ENCODE measurements at regions not wholly inside any gene's neighbourhood (a gene's known extent, or its start where the extent isn't known, plus 50 kb on each side); places are given as distances from the start of the nearest gene placed in this dataset.

DNA sequence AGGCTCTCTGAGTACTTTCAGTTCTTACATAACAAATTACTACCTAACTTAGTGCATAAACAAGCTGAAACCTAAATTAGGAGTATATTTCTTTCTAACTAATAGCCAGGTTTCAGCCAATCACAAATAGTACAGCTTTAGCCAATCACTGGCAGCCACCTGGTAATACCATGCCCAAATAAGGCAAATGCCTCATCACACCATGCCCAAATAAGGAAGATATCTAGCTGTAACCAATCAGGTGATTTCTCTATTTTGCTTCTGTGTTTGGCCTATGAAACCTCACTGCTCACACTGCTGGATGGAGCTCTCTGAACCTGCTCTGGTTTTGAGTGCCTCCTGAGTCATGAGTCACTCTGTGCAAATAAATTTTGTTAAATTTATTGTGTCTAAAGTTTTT lies 113.5 kb downstream of the DDIT4L start:
- TF ChIP-seq, protein P1, sequence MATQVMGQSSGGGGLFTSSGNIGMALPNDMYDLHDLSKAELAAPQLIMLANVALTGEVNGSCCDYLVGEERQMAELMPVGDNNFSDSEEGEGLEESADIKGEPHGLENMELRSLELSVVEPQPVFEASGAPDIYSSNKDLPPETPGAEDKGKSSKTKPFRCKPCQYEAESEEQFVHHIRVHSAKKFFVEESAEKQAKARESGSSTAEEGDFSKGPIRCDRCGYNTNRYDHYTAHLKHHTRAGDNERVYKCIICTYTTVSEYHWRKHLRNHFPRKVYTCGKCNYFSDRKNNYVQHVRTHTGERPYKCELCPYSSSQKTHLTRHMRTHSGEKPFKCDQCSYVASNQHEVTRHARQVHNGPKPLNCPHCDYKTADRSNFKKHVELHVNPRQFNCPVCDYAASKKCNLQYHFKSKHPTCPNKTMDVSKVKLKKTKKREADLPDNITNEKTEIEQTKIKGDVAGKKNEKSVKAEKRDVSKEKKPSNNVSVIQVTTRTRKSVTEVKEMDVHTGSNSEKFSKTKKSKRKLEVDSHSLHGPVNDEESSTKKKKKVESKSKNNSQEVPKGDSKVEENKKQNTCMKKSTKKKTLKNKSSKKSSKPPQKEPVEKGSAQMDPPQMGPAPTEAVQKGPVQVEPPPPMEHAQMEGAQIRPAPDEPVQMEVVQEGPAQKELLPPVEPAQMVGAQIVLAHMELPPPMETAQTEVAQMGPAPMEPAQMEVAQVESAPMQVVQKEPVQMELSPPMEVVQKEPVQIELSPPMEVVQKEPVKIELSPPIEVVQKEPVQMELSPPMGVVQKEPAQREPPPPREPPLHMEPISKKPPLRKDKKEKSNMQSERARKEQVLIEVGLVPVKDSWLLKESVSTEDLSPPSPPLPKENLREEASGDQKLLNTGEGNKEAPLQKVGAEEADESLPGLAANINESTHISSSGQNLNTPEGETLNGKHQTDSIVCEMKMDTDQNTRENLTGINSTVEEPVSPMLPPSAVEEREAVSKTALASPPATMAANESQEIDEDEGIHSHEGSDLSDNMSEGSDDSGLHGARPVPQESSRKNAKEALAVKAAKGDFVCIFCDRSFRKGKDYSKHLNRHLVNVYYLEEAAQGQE (IDR thresholded peaks at IDR 0.05; ENCODE audit: insufficient read depth in 1 of 2, low read depth in 2 of 2, low read length in 2 of 2) = no peak
- TF ChIP-seq POLR2AphosphoS5 (IDR thresholded peaks at IDR 0.05; ENCODE audit: low read depth, low read length) = no peak

Measured in PFSK-1 (cell line).